DOHH2 (cell line): ENCODE measurements at regions not wholly inside any gene's neighbourhood (a gene's known extent, or its start where the extent isn't known, plus 50 kb on each side); places are given as distances from the start of the nearest gene placed in this dataset.

Experiments
- CTCF ChIP-seq: fragments of 200-600 bp; sonication (generic); IDR thresholded peaks from one replicate; pipeline ENCODE4 v1.5.1; 2014; ENCODE audit warnings: antibody characterized with exemption, mild to moderate bottlenecking, low read depth, low read length; ENCODE audit not compliant: poor library complexity, severe bottlenecking
- EZH2phosphoT487 ChIP-seq: fragments of 200-600 bp; sonication (generic); IDR thresholded peaks from 2 replicates; pipeline ENCODE4 v1.6.1; 2017; ENCODE audit warnings: borderline replicate concordance, mild to moderate bottlenecking, antibody characterized with exemption, low read length, moderate library complexity, mixed read lengths

- TF ChIP-seq CTCF (no peak), EZH2phosphoT487 (no peak)
Observed at GRCh38 chr10:53093878-53094277, 321.3 kb upstream of the MBL2 start.
